ENCODE measurements at regions not wholly inside any gene's neighbourhood (a gene's known extent, or its start where the extent isn't known, plus 50 kb on each side); places are given as distances from the start of the nearest gene placed in this dataset.

GRCh38 chr2:221677688-221678087 is 105.6 kb upstream of the EPHA4 start:
- TF ChIP-seq, protein P1, sequence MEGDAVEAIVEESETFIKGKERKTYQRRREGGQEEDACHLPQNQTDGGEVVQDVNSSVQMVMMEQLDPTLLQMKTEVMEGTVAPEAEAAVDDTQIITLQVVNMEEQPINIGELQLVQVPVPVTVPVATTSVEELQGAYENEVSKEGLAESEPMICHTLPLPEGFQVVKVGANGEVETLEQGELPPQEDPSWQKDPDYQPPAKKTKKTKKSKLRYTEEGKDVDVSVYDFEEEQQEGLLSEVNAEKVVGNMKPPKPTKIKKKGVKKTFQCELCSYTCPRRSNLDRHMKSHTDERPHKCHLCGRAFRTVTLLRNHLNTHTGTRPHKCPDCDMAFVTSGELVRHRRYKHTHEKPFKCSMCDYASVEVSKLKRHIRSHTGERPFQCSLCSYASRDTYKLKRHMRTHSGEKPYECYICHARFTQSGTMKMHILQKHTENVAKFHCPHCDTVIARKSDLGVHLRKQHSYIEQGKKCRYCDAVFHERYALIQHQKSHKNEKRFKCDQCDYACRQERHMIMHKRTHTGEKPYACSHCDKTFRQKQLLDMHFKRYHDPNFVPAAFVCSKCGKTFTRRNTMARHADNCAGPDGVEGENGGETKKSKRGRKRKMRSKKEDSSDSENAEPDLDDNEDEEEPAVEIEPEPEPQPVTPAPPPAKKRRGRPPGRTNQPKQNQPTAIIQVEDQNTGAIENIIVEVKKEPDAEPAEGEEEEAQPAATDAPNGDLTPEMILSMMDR (IDR thresholded peaks at IDR 0.05; ENCODE audit: insufficient read depth, low read length, poor library complexity, severe bottlenecking), result no peak
- no peak for TF ChIP-seq EZH2phosphoT487 (conservative IDR thresholded peaks at IDR 0.05; ENCODE audit: low read length)
